ENCODE measurements at regions not wholly inside any gene's neighbourhood (a gene's known extent, or its start where the extent isn't known, plus 50 kb on each side); places are given as distances from the start of the nearest gene placed in this dataset.

- POLR2A ChIA-PET, result no interaction called here
These were observed 146.8 kb downstream of the SLC7A11 start for GRCh38 chr4:138095378-138095777.

GRCh38 chr4:138092060-138092459, 150.1 kb downstream of the SLC7A11 start:
- CTCF ChIA-PET, result interaction anchor here (2.1 kb wide), 1 partner anchor 10 kb away, joined by 10 read pairs; no protein-coding TSS in a partner anchor
- Mint-ChIP-seq H3K27me3 (no peaks in the 10 kb centered on the region), H3K27ac (no peak overlapping the region), H3K9me3 (no peaks in the 10 kb centered on the region), H3K36me3 (no peaks in the 10 kb centered on the region), H3K4me1 (ENCODE audit: low read depth) (no peaks in the 10 kb centered on the region), H3K4me3 (no peak overlapping the region)
- intact Hi-C loops (cut with micrococcal nuclease), result no loop called here
- no peak for DNase-seq
- POLR2A ChIA-PET, result no interaction called here

More at GRCh38 chr4:138095378-138095777, 146.8 kb downstream of the SLC7A11 start:
- CTCF ChIA-PET, result no interaction called here
- DNase-seq, result no peak
- H3K27me3 Mint-ChIP-seq, result no peaks in the 10 kb centered on the region
- H3K27ac Mint-ChIP-seq, result no peak overlapping the region
- intact Hi-C loops (cut with micrococcal nuclease), result no loop called here
- no peaks in the 10 kb centered on the region for H3K4me1 Mint-ChIP-seq (ENCODE audit: low read depth)
- no peaks in the 10 kb centered on the region for H3K36me3 Mint-ChIP-seq
- H3K9me3 Mint-ChIP-seq, result no peaks in the 10 kb centered on the region
- no peak overlapping the region for H3K4me3 Mint-ChIP-seq

GRCh38 chr4:138090918-138091676, 151.1 kb downstream of the SLC7A11 start:
- Mint-ChIP-seq H3K27me3 (no peaks in the 10 kb centered on the region), H3K4me3 (no peak overlapping the region), H3K36me3 (no peaks in the 10 kb centered on the region), H3K4me1 (ENCODE audit: low read depth) (no peaks in the 10 kb centered on the region), H3K9me3 (no peaks in the 10 kb centered on the region), H3K27ac (no peak overlapping the region)
- ChIA-PET POLR2A (no interaction called here), CTCF (interaction anchor here (0.6 to 2.1 kb wide), 12 partner anchors 8 to 1044 kb away, joined by 3 to 10 read pairs (median 4); no protein-coding TSS in a partner anchor)
- no peak for DNase-seq
- intact Hi-C loops (cut with micrococcal nuclease), result no loop called here

GRCh38 chr4:138090150-138090917, 151.8 kb downstream of the SLC7A11 start:
- Mint-ChIP-seq H3K36me3 (no peaks in the 10 kb centered on the region), H3K27me3 (no peaks in the 10 kb centered on the region), H3K27ac (no peak overlapping the region), H3K4me3 (no peak overlapping the region), H3K9me3 (no peaks in the 10 kb centered on the region), H3K4me1 (ENCODE audit: low read depth) (no peaks in the 10 kb centered on the region)
- ChIA-PET CTCF (interaction anchor here (0.6 to 2.1 kb wide), 17 partner anchors 9 to 858 kb away, joined by 3 to 10 read pairs (median 4); no protein-coding TSS in a partner anchor), POLR2A (no interaction called here)
- intact Hi-C loops (cut with micrococcal nuclease), result no loop called here
- DNase-seq, result peak; percentile 22

- H3K27ac Mint-ChIP-seq, result no peak overlapping the region
- ChIA-PET POLR2A (no interaction called here), CTCF (no interaction called here)
- H3K9me3 Mint-ChIP-seq, result no peaks in the 10 kb centered on the region
- no peaks in the 10 kb centered on the region for H3K4me1 Mint-ChIP-seq (ENCODE audit: low read depth)
- no peak overlapping the region for H3K4me3 Mint-ChIP-seq
- DNase-seq, result no peak
- no peaks in the 10 kb centered on the region for H3K36me3 Mint-ChIP-seq
- intact Hi-C loops (cut with micrococcal nuclease), result no loop called here
- no peaks in the 10 kb centered on the region for H3K27me3 Mint-ChIP-seq
These were observed 153.5 kb downstream of the SLC7A11 start for GRCh38 chr4:138088449-138089208.

GRCh38 chr4:138087066-138087719, 155.0 kb downstream of the SLC7A11 start:
- no peaks in the 10 kb centered on the region for H3K9me3 Mint-ChIP-seq
- no peak overlapping the region for H3K27ac Mint-ChIP-seq
- H3K36me3 Mint-ChIP-seq, result no peaks in the 10 kb centered on the region
- H3K4me3 Mint-ChIP-seq, result no peak overlapping the region
- intact Hi-C loops (cut with micrococcal nuclease), result no loop called here
- no peaks in the 10 kb centered on the region for H3K27me3 Mint-ChIP-seq
- CTCF ChIA-PET, result interaction anchor here (0.7 kb wide), 1 partner anchor 46 kb away, joined by 4 read pairs; no protein-coding TSS in a partner anchor
- POLR2A ChIA-PET, result no interaction called here
- DNase-seq, result no peak
- H3K4me1 Mint-ChIP-seq (ENCODE audit: low read depth), result no peaks in the 10 kb centered on the region

- Mint-ChIP-seq H3K27me3 (no peaks in the 10 kb centered on the region), H3K4me3 (no peak overlapping the region), H3K36me3 (no peaks in the 10 kb centered on the region), H3K27ac (no peak overlapping the region), H3K4me1 (ENCODE audit: low read depth) (no peaks in the 10 kb centered on the region), H3K9me3 (no peaks in the 10 kb centered on the region)
- intact Hi-C loops (cut with micrococcal nuclease), result no loop called here
- ChIA-PET POLR2A (no interaction called here), CTCF (interaction anchor here (0.7 kb wide), 1 partner anchor 46 kb away, joined by 4 read pairs; no protein-coding TSS in a partner anchor)
- DNase-seq, result no peak
These were observed 155.5 kb downstream of the SLC7A11 start for GRCh38 chr4:138086611-138087041.

GRCh38 chr4:138085736-138086305, 156.3 kb downstream of the SLC7A11 start:
- POLR2A ChIA-PET, result no interaction called here
- H3K27me3 Mint-ChIP-seq, result no peaks in the 10 kb centered on the region
- no peak overlapping the region for H3K27ac Mint-ChIP-seq
- intact Hi-C loops (cut with micrococcal nuclease), result no loop called here
- no peak for DNase-seq
- H3K4me1 Mint-ChIP-seq (ENCODE audit: low read depth), result no peaks in the 10 kb centered on the region
- no peaks in the 10 kb centered on the region for H3K9me3 Mint-ChIP-seq
- CTCF ChIA-PET, result no interaction called here
- H3K36me3 Mint-ChIP-seq, result no peaks in the 10 kb centered on the region
- no peak overlapping the region for H3K4me3 Mint-ChIP-seq

- ChIA-PET POLR2A (no interaction called here), CTCF (interaction anchor here (1.6 kb wide), 1 partner anchor 12 kb away, joined by 7 read pairs; no protein-coding TSS in a partner anchor)
- intact Hi-C loops (cut with micrococcal nuclease), result no loop called here
- Mint-ChIP-seq H3K27me3 (no peaks in the 10 kb centered on the region), H3K36me3 (no peaks in the 10 kb centered on the region), H3K27ac (no peak overlapping the region), H3K4me1 (ENCODE audit: low read depth) (no peaks in the 10 kb centered on the region), H3K9me3 (no peaks in the 10 kb centered on the region), H3K4me3 (no peak overlapping the region)
- DNase-seq, result no peak
These were observed 163.2 kb downstream of the SLC7A11 start for GRCh38 chr4:138078751-138079520.

GRCh38 chr4:138078253-138078652, 163.9 kb downstream of the SLC7A11 start:
- H3K4me3 Mint-ChIP-seq, result no peak overlapping the region
- no peak overlapping the region for H3K27ac Mint-ChIP-seq
- intact Hi-C loops (cut with micrococcal nuclease), result no loop called here
- ChIA-PET CTCF (interaction anchor here (1.6 kb wide), 1 partner anchor 12 kb away, joined by 7 read pairs; no protein-coding TSS in a partner anchor), POLR2A (no interaction called here)
- H3K4me1 Mint-ChIP-seq (ENCODE audit: low read depth), result no peaks in the 10 kb centered on the region
- no peaks in the 10 kb centered on the region for H3K27me3 Mint-ChIP-seq
- H3K9me3 Mint-ChIP-seq, result no peaks in the 10 kb centered on the region
- H3K36me3 Mint-ChIP-seq, result no peaks in the 10 kb centered on the region
- DNase-seq, result no peak

- H3K4me1 Mint-ChIP-seq (ENCODE audit: low read depth), result no peaks in the 10 kb centered on the region
- no peaks in the 10 kb centered on the region for H3K36me3 Mint-ChIP-seq
- no peaks in the 10 kb centered on the region for H3K9me3 Mint-ChIP-seq
- intact Hi-C loops (cut with micrococcal nuclease), result no loop called here
- no peaks in the 10 kb centered on the region for H3K27me3 Mint-ChIP-seq
- no peak for DNase-seq
- ChIA-PET POLR2A (no interaction called here), CTCF (no interaction called here)
- H3K27ac Mint-ChIP-seq, result no peak overlapping the region
- no peak overlapping the region for H3K4me3 Mint-ChIP-seq
These were observed 165.6 kb downstream of the SLC7A11 start for GRCh38 chr4:138076561-138076960.

All from activated CD4-positive, alpha-beta memory T cell treated with anti-CD3 and anti-CD28 coated beads for 36 hours (primary cell).